Keratinocyte (primary cell): ENCODE measurements at regions not wholly inside any gene's neighbourhood (a gene's known extent, or its start where the extent isn't known, plus 50 kb on each side); places are given as distances from the start of the nearest gene placed in this dataset.

Source experiments
- EZH2 ChIP-seq: IDR thresholded peaks from one replicate; pipeline ENCODE4 v1.6.1; 2012; ENCODE audit warnings: inconsistent platforms, mild to moderate bottlenecking, low read length, moderate library complexity
- TF ChIP-seq, protein P1 (sequence below), 3 experiments: IDR thresholded peaks in 1 of 3; conservative IDR thresholded peaks in 1 of 3; optimal IDR thresholded peaks in 1 of 3; 2 replicates in 2 of 3; 3 replicates in 1 of 3; pipeline versions ENCODE3 to v1.5.1; 2011; ENCODE audit warnings: low read length in 3 of 3, mild to moderate bottlenecking in 3 of 3, moderate library complexity in 2 of 3, control low read depth in 1 of 3, inconsistent platforms in 1 of 3; ENCODE audit not compliant: insufficient read depth in 2 of 3; ENCODE audit errors: extremely low read depth in 1 of 3

DNA sequence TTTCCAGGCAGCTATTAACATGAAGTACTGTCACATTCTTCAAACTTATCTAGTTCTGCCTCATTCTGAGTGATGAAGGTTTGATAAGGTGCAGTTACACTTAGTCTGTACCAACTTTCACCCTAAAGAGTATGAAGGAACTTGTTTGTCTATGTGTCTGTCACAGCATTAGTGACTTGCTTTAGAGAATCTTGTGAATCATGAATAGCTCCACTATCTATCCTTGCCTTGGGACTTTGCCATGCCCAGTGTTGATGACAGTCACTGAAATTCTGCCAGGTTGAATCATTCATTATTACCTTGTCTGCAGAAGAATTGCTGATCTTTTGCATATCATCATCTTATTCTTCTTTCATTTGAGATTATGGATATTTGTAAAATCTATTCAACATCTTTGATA is 50.9 kb upstream of the A1CF start:
- TF ChIP-seq, protein P1, sequence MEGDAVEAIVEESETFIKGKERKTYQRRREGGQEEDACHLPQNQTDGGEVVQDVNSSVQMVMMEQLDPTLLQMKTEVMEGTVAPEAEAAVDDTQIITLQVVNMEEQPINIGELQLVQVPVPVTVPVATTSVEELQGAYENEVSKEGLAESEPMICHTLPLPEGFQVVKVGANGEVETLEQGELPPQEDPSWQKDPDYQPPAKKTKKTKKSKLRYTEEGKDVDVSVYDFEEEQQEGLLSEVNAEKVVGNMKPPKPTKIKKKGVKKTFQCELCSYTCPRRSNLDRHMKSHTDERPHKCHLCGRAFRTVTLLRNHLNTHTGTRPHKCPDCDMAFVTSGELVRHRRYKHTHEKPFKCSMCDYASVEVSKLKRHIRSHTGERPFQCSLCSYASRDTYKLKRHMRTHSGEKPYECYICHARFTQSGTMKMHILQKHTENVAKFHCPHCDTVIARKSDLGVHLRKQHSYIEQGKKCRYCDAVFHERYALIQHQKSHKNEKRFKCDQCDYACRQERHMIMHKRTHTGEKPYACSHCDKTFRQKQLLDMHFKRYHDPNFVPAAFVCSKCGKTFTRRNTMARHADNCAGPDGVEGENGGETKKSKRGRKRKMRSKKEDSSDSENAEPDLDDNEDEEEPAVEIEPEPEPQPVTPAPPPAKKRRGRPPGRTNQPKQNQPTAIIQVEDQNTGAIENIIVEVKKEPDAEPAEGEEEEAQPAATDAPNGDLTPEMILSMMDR (optimal IDR thresholded peaks at IDR 0.05 in 1 of 3, IDR thresholded peaks at IDR 0.05 in 1 of 3, conservative IDR thresholded peaks at IDR 0.05 in 1 of 3; ENCODE audit: extremely low read depth in 1 of 3, insufficient read depth in 2 of 3, low read length in 3 of 3): no peak
- no peak for TF ChIP-seq EZH2
